ENCODE measurements at regions not wholly inside any gene's neighbourhood (a gene's known extent, or its start where the extent isn't known, plus 50 kb on each side); places are given as distances from the start of the nearest gene placed in this dataset.

- ATAC-seq (no peak), DNase-seq (ENCODE audit: low read depth, low spot score) (no peak)
- no peaks in the 10 kb centered on the region for H3K9me3 ChIP-seq (ENCODE audit: control insufficient read depth in 1 of 2, insufficient read depth in 1 of 2, low read depth in 1 of 2, low read length in 2 of 2)
- no peak overlapping the region for H2AFZ ChIP-seq (ENCODE audit: low read depth, low read length, poor library complexity, severe bottlenecking)
- POLR2A ChIA-PET, result no interaction called here
- H3K4me1 ChIP-seq (ENCODE audit: control insufficient read depth in 1 of 2, insufficient read depth in 2 of 2, low read length in 2 of 2), result peaks cover 0 to 8% of the 10 kb centered on the region in 2 experiments; a peak in 2 of 4 replicates
- CTCF ChIA-PET, result interaction anchor here (1.1 kb wide), 1 partner anchor 675 kb away, joined by 7 read pairs; no protein-coding TSS in a partner anchor
- no peaks in the 10 kb centered on the region for H4K20me1 ChIP-seq (ENCODE audit: insufficient read depth)
- no peaks in the 10 kb centered on the region for H3K36me3 ChIP-seq (ENCODE audit: control insufficient read depth in 1 of 2, insufficient read depth in 2 of 2, low read length in 2 of 2)
- intact Hi-C loops (cut with micrococcal nuclease), result loop anchor here (2.0 to 10.0 kb wide), 3 partner anchors 277 to 675 kb away; no protein-coding TSS in a partner anchor
- H3K4me3 ChIP-seq (replicated peaks in 1 of 2; ENCODE audit: low read depth in 1 of 2, low read length in 2 of 2), result no peak overlapping the region
- no TSS peak for BruUV-seq (replicated peaks)
- no peak overlapping the region for H3K9ac ChIP-seq (ENCODE audit: low read length)
- H3K4me2 ChIP-seq (ENCODE audit: low read length), result no peak overlapping the region
- H3K79me2 ChIP-seq (ENCODE audit: insufficient read depth, low read length), result no peaks in the 10 kb centered on the region
- TF ChIP-seq JUND (IDR thresholded peaks at IDR 0.05), result no peak
- no peak for TF ChIP-seq POLR2AphosphoS5 (IDR thresholded peaks at IDR 0.05; ENCODE audit: low read depth, low read length)
- TF ChIP-seq ELF1 (IDR thresholded peaks at IDR 0.05; ENCODE audit: borderline replicate concordance, low read depth), result no peak
- no peak for TF ChIP-seq RAD21 (IDR thresholded peaks at IDR 0.05; ENCODE audit: low read depth)
- RAD21 ChIA-PET (ENCODE audit: low non-redundant PET in 1 of 2, low total read pairs in 2 of 2, uncharacterized antibody in 2 of 2, unreplicated experiment in 2 of 2), result no interaction called here
- H3K9me2 ChIP-seq (ENCODE audit: insufficient read depth), result no peaks in the 10 kb centered on the region
- no peak overlapping the region for H3K27ac ChIP-seq (ENCODE audit: low read depth, low read length)
- H3K27me3 ChIP-seq (ENCODE audit: insufficient read depth, low read length), result no peaks in the 10 kb centered on the region
Measured at GRCh38 chr5:68961762-68962161, 132.1 kb upstream of the SLC30A5 start.

- ChIA-PET RAD21 (ENCODE audit: low non-redundant PET in 1 of 2, low total read pairs in 2 of 2, uncharacterized antibody in 2 of 2, unreplicated experiment in 2 of 2) (no interaction called here), POLR2A (no interaction called here), CTCF (interaction anchor here (0.6 kb wide), 1 partner anchor 676 kb away, joined by 3 read pairs; no protein-coding TSS in a partner anchor)
- ATAC-seq, result peak; percentile 96
- TF ChIP-seq EGR1 (IDR thresholded peaks at IDR 0.05; ENCODE audit: low read depth) (no peak), CTCF (IDR thresholded peaks at IDR 0.05 in 2 of 3, conservative IDR thresholded peaks at IDR 0.05 in 1 of 3; ENCODE audit: borderline replicate concordance in 1 of 3, insufficient read depth in 1 of 3, low read depth in 2 of 3, low read length in 2 of 3) (peak; percentile 75 to 90 (median 89); a peak in 5 of 6 replicates), RAD21 (IDR thresholded peaks at IDR 0.05; ENCODE audit: low read depth) (peak; percentile 85), YY1 (IDR thresholded peaks at IDR 0.05; ENCODE audit: extremely low read depth, insufficient replicate concordance, low read depth, low read length) (peak; percentile 43)
- H3K27me3 ChIP-seq (ENCODE audit: insufficient read depth, low read length), result no peaks in the 10 kb centered on the region
- no peak overlapping the region for H3K4me3 ChIP-seq (replicated peaks in 1 of 2; ENCODE audit: low read depth in 1 of 2, low read length in 2 of 2)
- intact Hi-C loops (cut with micrococcal nuclease), result loop anchor here (2.0 to 10.0 kb wide), 3 partner anchors 278 to 676 kb away; no protein-coding TSS in a partner anchor
- peak overlapping the region; percentile 100 for H2AFZ ChIP-seq (ENCODE audit: low read depth, low read length, poor library complexity, severe bottlenecking)
- H3K4me1 ChIP-seq (ENCODE audit: control insufficient read depth in 1 of 2, insufficient read depth in 2 of 2, low read length in 2 of 2), result peaks cover 0 to 8% of the 10 kb centered on the region in 2 experiments; a peak in 2 of 4 replicates
- no TSS peak for BruUV-seq (replicated peaks)
- no peaks in the 10 kb centered on the region for H3K9me2 ChIP-seq (ENCODE audit: insufficient read depth)
- peak; percentile 53 for DNase-seq (ENCODE audit: low read depth, low spot score)
- no peaks in the 10 kb centered on the region for H3K79me2 ChIP-seq (ENCODE audit: insufficient read depth, low read length)
- H3K9me3 ChIP-seq (ENCODE audit: control insufficient read depth in 1 of 2, insufficient read depth in 1 of 2, low read depth in 1 of 2, low read length in 2 of 2), result no peaks in the 10 kb centered on the region
- H3K27ac ChIP-seq (ENCODE audit: low read depth, low read length), result no peak overlapping the region
- H3K4me2 ChIP-seq (ENCODE audit: low read length), result peak overlapping the region; percentile 50
- no peaks in the 10 kb centered on the region for H4K20me1 ChIP-seq (ENCODE audit: insufficient read depth)
- no peak overlapping the region for H3K9ac ChIP-seq (ENCODE audit: low read length)
- H3K36me3 ChIP-seq (ENCODE audit: control insufficient read depth in 1 of 2, insufficient read depth in 2 of 2, low read length in 2 of 2), result no peaks in the 10 kb centered on the region
Measured at GRCh38 chr5:68962757-68963484, 130.9 kb upstream of the SLC30A5 start.

All from HCT116 (cell line).